ENCODE measurements at regions not wholly inside any gene's neighbourhood (a gene's known extent, or its start where the extent isn't known, plus 50 kb on each side); places are given as distances from the start of the nearest gene placed in this dataset.

- TF ChIP-seq CTCF (IDR thresholded peaks at IDR 0.05; ENCODE audit: poor library complexity, severe bottlenecking) (no peak), REST (IDR thresholded peaks at IDR 0.05; ENCODE audit: borderline replicate concordance) (no peak)
Observed at GRCh38 chr14:54188064-54188666, 208.6 kb upstream of the CDKN3 start.

All from neural cell (in vitro differentiated cells).